GM13977 (cell line): ENCODE measurements at regions not wholly inside any gene's neighbourhood (a gene's known extent, or its start where the extent isn't known, plus 50 kb on each side); places are given as distances from the start of the nearest gene placed in this dataset.

ENCODE experiments used
- DNase-seq: peaks from one replicate; pipeline ENCODE4 v3.0.0; 2012; ENCODE audit warnings: low spot score
- CTCF ChIP-seq: IDR thresholded peaks from 2 replicates; pipeline ENCODE4 v1.5.1; 2012; ENCODE audit warnings: mild to moderate bottlenecking, control low read depth; ENCODE audit not compliant: insufficient read depth; ENCODE audit errors: extremely low read depth, missing control alignments
- in situ Hi-C: fragments of 300-500 bp; cut with MboI; formaldehyde crosslinking; loops from one replicate; pipeline ENCODE4 v1.12.0; 2022; ENCODE audit warnings: low sequenced_read_pairs, low pct_unique_long_range_greater_than_20kb, mixed read lengths, inconsistent platforms; ENCODE audit not compliant: unreplicated experiment

- no peak for TF ChIP-seq CTCF
- DNase-seq = no peak
- in situ Hi-C loops = no loop called here
These were observed 592.6 kb downstream of the PRELID2 start for GRCh38 chr5:145242551-145242950.

GRCh38 chr5:145237843-145238242, 597.3 kb downstream of the PRELID2 start:
- TF ChIP-seq CTCF = peak; percentile 56
- in situ Hi-C loops = no loop called here
- DNase-seq = peak; percentile 7

DNA sequence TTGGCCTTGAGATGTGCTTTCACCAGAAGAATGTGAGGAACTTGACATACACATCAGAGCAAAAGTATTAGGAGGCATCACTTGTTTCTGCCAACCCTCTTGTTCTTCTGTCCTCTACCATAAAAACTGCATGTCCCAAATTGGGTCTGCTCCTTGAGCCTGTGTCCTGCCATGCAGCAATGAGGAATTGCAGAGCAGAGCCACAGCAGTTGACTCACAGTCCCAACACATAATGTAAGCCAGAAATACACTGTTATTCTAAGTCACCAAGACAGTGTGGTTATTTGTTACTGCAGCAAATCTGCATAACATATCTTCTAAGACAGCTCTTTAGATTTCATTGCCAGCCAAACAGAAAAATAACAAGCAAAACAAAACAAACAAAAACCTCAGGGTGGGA, 598.2 kb downstream of the PRELID2 start:
- in situ Hi-C loops = no loop called here
- TF ChIP-seq CTCF = no peak
- DNase-seq = no peak

- TF ChIP-seq CTCF = no peak
- no peak for DNase-seq
- in situ Hi-C loops = no loop called here
These were observed 599.0 kb downstream of the PRELID2 start for GRCh38 chr5:145236127-145236526.

DNA sequence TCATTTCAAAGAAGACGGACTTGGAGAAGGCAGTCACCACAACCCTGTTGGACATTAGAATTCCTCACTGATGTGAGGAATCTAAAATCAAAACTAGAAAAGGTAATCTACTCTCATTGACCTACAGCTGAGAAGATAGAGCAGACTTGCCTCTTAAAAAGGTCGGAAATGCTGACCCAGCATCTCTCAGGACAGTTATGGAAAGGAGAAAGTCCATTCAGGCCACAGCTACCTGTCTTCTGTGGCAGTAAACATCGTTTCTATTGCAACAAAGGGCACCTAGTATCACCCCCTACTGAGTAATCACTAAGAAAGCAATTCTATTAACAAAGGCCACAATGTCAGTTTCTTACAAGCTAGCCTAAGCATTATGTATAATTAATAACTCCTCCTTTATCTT, 601.7 kb downstream of the PRELID2 start:
- in situ Hi-C loops = no loop called here
- no peak for TF ChIP-seq CTCF
- no peak for DNase-seq

DNA sequence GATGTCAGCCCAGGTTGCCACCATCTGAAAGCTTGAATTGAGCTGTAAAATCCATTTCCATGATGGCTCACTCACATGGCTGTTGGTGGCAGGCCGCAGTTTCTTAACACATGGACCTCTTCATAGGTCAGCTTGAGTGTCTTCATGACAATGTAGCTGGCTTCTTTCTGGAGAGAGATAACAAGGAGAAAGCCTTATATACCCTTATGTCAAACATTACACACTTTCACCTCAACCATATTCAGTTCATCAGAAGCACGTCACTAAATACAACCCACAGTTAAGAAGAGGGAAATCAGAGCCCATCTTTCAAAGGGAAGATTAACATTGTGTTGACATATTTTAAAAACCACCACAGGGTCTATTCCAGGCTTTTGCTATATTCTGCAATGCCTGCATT, 604.4 kb downstream of the PRELID2 start:
- no peak for DNase-seq
- in situ Hi-C loops = no loop called here
- TF ChIP-seq CTCF = no peak

- DNase-seq = no peak
- no peak for TF ChIP-seq CTCF
- in situ Hi-C loops = no loop called here
These were observed 606.6 kb downstream of the PRELID2 start for GRCh38 chr5:145228564-145228963.
